ENCODE measurements at regions not wholly inside any gene's neighbourhood (a gene's known extent, or its start where the extent isn't known, plus 50 kb on each side); places are given as distances from the start of the nearest gene placed in this dataset.

- Histone ChIP-seq H3K4me2 (no peak overlapping the region), H3F3A (ENCODE audit: insufficient read depth, low read depth) (no peaks in the 10 kb centered on the region), H3K9me3 (ENCODE audit: insufficient read depth, low read depth) (no peaks in the 10 kb centered on the region), H2AFZ (no peak overlapping the region), H3K9me2 (ENCODE audit: insufficient read depth) (no peaks in the 10 kb centered on the region), H3K4me1 (replicated peaks; ENCODE audit: insufficient read depth) (no peaks in the 10 kb centered on the region), H3K27me3 (ENCODE audit: insufficient read depth, low read depth) (peaks cover 97% of the 10 kb centered on the region), H3K27ac (no peak overlapping the region), H3K36me3 (ENCODE audit: low read depth) (no peaks in the 10 kb centered on the region), H3K79me2 (ENCODE audit: low read depth) (no peaks in the 10 kb centered on the region), H3K4me3 (no peak overlapping the region), H4K20me1 (ENCODE audit: insufficient read depth) (no peaks in the 10 kb centered on the region)
- no peak for TF ChIP-seq EZH2 (IDR thresholded peaks at IDR 0.05; ENCODE audit: low read depth)
- TF ChIP-seq, protein P1, sequence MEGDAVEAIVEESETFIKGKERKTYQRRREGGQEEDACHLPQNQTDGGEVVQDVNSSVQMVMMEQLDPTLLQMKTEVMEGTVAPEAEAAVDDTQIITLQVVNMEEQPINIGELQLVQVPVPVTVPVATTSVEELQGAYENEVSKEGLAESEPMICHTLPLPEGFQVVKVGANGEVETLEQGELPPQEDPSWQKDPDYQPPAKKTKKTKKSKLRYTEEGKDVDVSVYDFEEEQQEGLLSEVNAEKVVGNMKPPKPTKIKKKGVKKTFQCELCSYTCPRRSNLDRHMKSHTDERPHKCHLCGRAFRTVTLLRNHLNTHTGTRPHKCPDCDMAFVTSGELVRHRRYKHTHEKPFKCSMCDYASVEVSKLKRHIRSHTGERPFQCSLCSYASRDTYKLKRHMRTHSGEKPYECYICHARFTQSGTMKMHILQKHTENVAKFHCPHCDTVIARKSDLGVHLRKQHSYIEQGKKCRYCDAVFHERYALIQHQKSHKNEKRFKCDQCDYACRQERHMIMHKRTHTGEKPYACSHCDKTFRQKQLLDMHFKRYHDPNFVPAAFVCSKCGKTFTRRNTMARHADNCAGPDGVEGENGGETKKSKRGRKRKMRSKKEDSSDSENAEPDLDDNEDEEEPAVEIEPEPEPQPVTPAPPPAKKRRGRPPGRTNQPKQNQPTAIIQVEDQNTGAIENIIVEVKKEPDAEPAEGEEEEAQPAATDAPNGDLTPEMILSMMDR (conservative IDR thresholded peaks at IDR 0.05) = no peak
- intact Hi-C loops (cut with micrococcal nuclease; ENCODE audit: unreplicated experiment) = no loop called here
- CTCF ChIA-PET = no interaction called here
- no peak for DNase-seq
- no TSS peak for BruUV-seq (replicated peaks)
- POLR2A ChIA-PET (ENCODE audit: unreplicated experiment) = no interaction called here
Measured at GRCh38 chr6:33952016-33952415, 148.2 kb upstream of the MLN start.

DNA sequence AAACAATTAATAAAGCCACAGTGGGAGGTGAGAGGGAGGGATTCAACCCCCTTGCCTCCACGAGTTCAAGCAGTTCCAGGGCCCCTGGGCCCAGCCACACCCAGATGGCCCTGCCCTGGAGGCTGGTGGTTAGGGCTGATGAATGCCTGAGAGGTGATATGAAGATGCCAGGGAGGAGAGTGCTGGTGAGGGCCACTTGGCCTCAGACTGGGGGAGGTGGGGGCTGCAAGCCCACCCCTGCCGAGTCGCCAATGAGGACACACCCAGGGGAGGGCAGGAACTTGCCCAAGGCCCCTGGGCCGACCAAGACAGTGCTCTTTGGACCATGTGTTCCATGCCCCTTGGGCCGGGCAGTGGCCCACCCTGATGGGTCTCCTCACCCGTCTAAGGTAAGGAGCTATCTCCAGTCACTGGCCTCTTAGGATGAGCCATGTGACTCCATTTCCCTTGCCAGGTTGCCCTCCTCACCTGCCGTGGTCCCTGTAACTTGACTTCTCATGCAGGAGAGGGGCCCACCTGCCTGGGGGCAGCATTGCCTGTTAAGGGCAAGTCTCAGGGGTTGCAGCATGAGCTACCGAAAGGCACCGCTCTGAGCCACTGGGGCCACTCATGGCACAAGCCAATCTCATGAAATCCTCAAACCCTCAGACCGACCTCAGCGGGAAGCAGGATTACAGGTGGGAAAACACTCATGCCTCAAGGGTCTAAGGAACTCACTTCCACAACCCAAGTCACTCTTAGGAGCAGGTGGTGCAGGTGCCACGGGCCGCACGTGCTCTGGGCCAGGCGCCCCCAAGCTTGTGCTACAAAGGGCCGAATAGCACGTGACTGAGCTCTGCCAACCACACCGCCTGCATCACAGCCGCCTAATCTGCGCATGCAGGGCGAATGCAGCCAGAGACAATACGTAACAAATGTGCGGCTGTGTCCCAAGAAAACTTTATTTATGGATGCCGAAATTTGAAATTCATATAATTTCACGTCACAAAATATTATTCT, 147.4 kb upstream of the MLN start:
- Histone ChIP-seq H4K20me1 (ENCODE audit: insufficient read depth) (no peaks in the 10 kb centered on the region), H3K79me2 (ENCODE audit: low read depth) (no peaks in the 10 kb centered on the region), H3K4me2 (no peak overlapping the region), H3K4me3 (no peak overlapping the region), H3K27ac (no peak overlapping the region), H3K27me3 (ENCODE audit: insufficient read depth, low read depth) (peaks cover 100% of the 10 kb centered on the region), H3K4me1 (replicated peaks; ENCODE audit: insufficient read depth) (no peaks in the 10 kb centered on the region), H3K36me3 (ENCODE audit: low read depth) (no peaks in the 10 kb centered on the region), H2AFZ (no peak overlapping the region), H3K9me2 (ENCODE audit: insufficient read depth) (no peaks in the 10 kb centered on the region), H3K9me3 (ENCODE audit: insufficient read depth, low read depth) (no peaks in the 10 kb centered on the region), H3F3A (ENCODE audit: insufficient read depth, low read depth) (no peaks in the 10 kb centered on the region)
- no peak for DNase-seq
- ChIA-PET POLR2A (ENCODE audit: unreplicated experiment) (no interaction called here), CTCF (no interaction called here)
- no peak for TF ChIP-seq EZH2 (IDR thresholded peaks at IDR 0.05; ENCODE audit: low read depth)
- TF ChIP-seq, protein P1 (conservative IDR thresholded peaks at IDR 0.05) = no peak
- BruUV-seq (replicated peaks) = no TSS peak
- intact Hi-C loops (cut with micrococcal nuclease; ENCODE audit: unreplicated experiment) = no loop called here

GRCh38 chr6:33950472-33950881, 146.7 kb upstream of the MLN start:
- Histone ChIP-seq H3K27ac (no peak overlapping the region), H3K4me1 (replicated peaks; ENCODE audit: insufficient read depth) (no peaks in the 10 kb centered on the region), H2AFZ (no peak overlapping the region), H3K4me3 (no peak overlapping the region), H4K20me1 (ENCODE audit: insufficient read depth) (no peaks in the 10 kb centered on the region), H3K79me2 (ENCODE audit: low read depth) (no peaks in the 10 kb centered on the region), H3K4me2 (no peak overlapping the region), H3F3A (ENCODE audit: insufficient read depth, low read depth) (no peaks in the 10 kb centered on the region), H3K36me3 (ENCODE audit: low read depth) (no peaks in the 10 kb centered on the region), H3K9me3 (ENCODE audit: insufficient read depth, low read depth) (no peaks in the 10 kb centered on the region), H3K27me3 (ENCODE audit: insufficient read depth, low read depth) (peaks cover 100% of the 10 kb centered on the region), H3K9me2 (ENCODE audit: insufficient read depth) (no peaks in the 10 kb centered on the region)
- ChIA-PET POLR2A (ENCODE audit: unreplicated experiment) (no interaction called here), CTCF (no interaction called here)
- intact Hi-C loops (cut with micrococcal nuclease; ENCODE audit: unreplicated experiment) = no loop called here
- no peak for TF ChIP-seq EZH2 (IDR thresholded peaks at IDR 0.05; ENCODE audit: low read depth)
- TF ChIP-seq, protein P1 (conservative IDR thresholded peaks at IDR 0.05) = no peak
- no peak for DNase-seq
- no TSS peak for BruUV-seq (replicated peaks)
